ENCODE measurements at regions not wholly inside any gene's neighbourhood (a gene's known extent, or its start where the extent isn't known, plus 50 kb on each side); places are given as distances from the start of the nearest gene placed in this dataset.

GRCh38 chr12:126171937-126172559 is 1106.8 kb downstream of the AACS start (continued):
- TF ChIP-seq AFF4 (CRISPR knock-in tag; IDR thresholded peaks at IDR 0.05; ENCODE audit: borderline replicate concordance) = no peak
- no peak for TF ChIP-seq USF1 (CRISPR knock-in tag; IDR thresholded peaks at IDR 0.05)
- TF ChIP-seq HMGA2 (CRISPR knock-in tag; IDR thresholded peaks at IDR 0.05) = no peak
- TF ChIP-seq FOXJ3 (CRISPR knock-in tag; IDR thresholded peaks at IDR 0.05; ENCODE audit: borderline replicate concordance) = no peak
- no peak for TF ChIP-seq KAT7 (CRISPR knock-in tag; IDR thresholded peaks at IDR 0.05; ENCODE audit: borderline replicate concordance)
- no peak for TF ChIP-seq ZNF121 (CRISPR knock-in tag; IDR thresholded peaks at IDR 0.05)
- TF ChIP-seq SMAD3 (CRISPR knock-in tag; IDR thresholded peaks at IDR 0.05; ENCODE audit: borderline replicate concordance) = no peak
- no peak for TF ChIP-seq ZNF138 (CRISPR knock-in tag; conservative IDR thresholded peaks at IDR 0.05)
- no peak for TF ChIP-seq TP53 (CRISPR knock-in tag; IDR thresholded peaks at IDR 0.05)
- no peak for TF ChIP-seq GABPB1 (CRISPR knock-in tag; IDR thresholded peaks at IDR 0.05)
- no peak for TF ChIP-seq GRHL2 (CRISPR knock-in tag; IDR thresholded peaks at IDR 0.05; ENCODE audit: insufficient replicate concordance, severe bottlenecking)

- H3K27me3 Mint-ChIP-seq (ENCODE audit: low read depth) = peaks cover 8% of the 10 kb centered on the region
- peaks cover 78% of the 10 kb centered on the region for H3K9me3 Mint-ChIP-seq
- no peaks in the 10 kb centered on the region for H3K4me1 Mint-ChIP-seq
- ChIA-PET CTCF (no interaction called here), POLR2A (no interaction called here)
- H3K36me3 Mint-ChIP-seq = peaks cover 71% of the 10 kb centered on the region
- H3K27ac Mint-ChIP-seq = no peak overlapping the region
- ATAC-seq (no peak), DNase-seq (ENCODE audit: low spot score) (no peak)
- no peak overlapping the region for H3K4me3 Mint-ChIP-seq
- no peak for TF ChIP-seq GRHL2 (CRISPR knock-in tag; IDR thresholded peaks at IDR 0.05; ENCODE audit: insufficient replicate concordance, severe bottlenecking)
- no peak for TF ChIP-seq NFATC4 (CRISPR knock-in tag; IDR thresholded peaks at IDR 0.05)
- no peak for TF ChIP-seq USF1 (CRISPR knock-in tag; IDR thresholded peaks at IDR 0.05)
- no peak for TF ChIP-seq TEAD4 (CRISPR knock-in tag; IDR thresholded peaks at IDR 0.05)
- no peak for TF ChIP-seq KAT7 (CRISPR knock-in tag; IDR thresholded peaks at IDR 0.05; ENCODE audit: borderline replicate concordance)
- TF ChIP-seq ZNF396 (CRISPR knock-in tag; IDR thresholded peaks at IDR 0.05; ENCODE audit: borderline replicate concordance) = no peak
- TF ChIP-seq PRRX2 (CRISPR knock-in tag; IDR thresholded peaks at IDR 0.05) = no peak
- TF ChIP-seq ZMAT4 (CRISPR knock-in tag; IDR thresholded peaks at IDR 0.05) = no peak
- TF ChIP-seq GABPB1 (CRISPR knock-in tag; IDR thresholded peaks at IDR 0.05) = no peak
- no peak for TF ChIP-seq NR1H2 (CRISPR knock-in tag; IDR thresholded peaks at IDR 0.05)
- TF ChIP-seq ATF6 (CRISPR knock-in tag; IDR thresholded peaks at IDR 0.05) = no peak
- TF ChIP-seq NR3C1 (CRISPR knock-in tag; conservative IDR thresholded peaks at IDR 0.05; ENCODE audit: low read depth) = no peak
- no peak for TF ChIP-seq ATF1 (CRISPR knock-in tag; IDR thresholded peaks at IDR 0.05)
- TF ChIP-seq USF2 (CRISPR knock-in tag; IDR thresholded peaks at IDR 0.05) = no peak
- TF ChIP-seq ZNF416 (CRISPR knock-in tag; IDR thresholded peaks at IDR 0.05) = no peak
- TF ChIP-seq ZBTB43 (CRISPR knock-in tag; IDR thresholded peaks at IDR 0.05) = no peak
- TF ChIP-seq RORB (CRISPR knock-in tag; IDR thresholded peaks at IDR 0.05) = no peak
Measured at GRCh38 chr12:126182619-126183236, 1117.5 kb downstream of the AACS start.
